ENCODE measurements at regions not wholly inside any gene's neighbourhood (a gene's known extent, or its start where the extent isn't known, plus 50 kb on each side); places are given as distances from the start of the nearest gene placed in this dataset.

DNA sequence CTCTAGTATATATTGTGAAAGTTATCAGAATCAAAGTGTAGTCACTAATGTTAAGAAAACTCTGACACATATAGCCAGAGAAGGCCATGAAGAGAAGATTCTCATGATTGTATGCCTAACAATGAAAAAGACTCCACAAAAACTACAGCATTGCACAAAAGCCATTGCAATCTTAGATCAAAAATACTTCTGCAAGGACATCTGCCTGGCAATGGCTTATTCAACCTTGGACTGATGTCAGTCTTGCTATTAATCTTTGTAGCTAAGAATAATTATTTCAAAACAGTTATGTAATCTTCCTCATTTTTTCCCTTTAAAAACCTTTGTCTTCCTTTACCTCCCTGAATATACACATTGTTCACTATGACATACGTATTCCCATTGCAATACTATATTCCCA lies 55.3 kb upstream of the SLC36A4 start:
- Histone ChIP-seq H2AFZ (ENCODE audit: insufficient read depth, low read length, poor library complexity) (no peak overlapping the region), H4K91ac (ENCODE audit: low read depth, low read length) (no peak overlapping the region), H3K4me3 (ENCODE audit: low read depth, low read length) (no peak overlapping the region), H2BK120ac (ENCODE audit: insufficient read depth, low read length, poor library complexity) (no peak overlapping the region), H3K18ac (ENCODE audit: low read length) (no peak overlapping the region), H3K23ac (ENCODE audit: low read length) (no peak overlapping the region), H3K9ac (ENCODE audit: low read length) (no peak overlapping the region), H2BK12ac (ENCODE audit: low read length) (no peak overlapping the region), H4K12ac (ENCODE audit: low read depth, low read length) (no peak overlapping the region), H2BK5ac (ENCODE audit: low read depth, low read length, poor library complexity) (no peak overlapping the region), H3K14ac (ENCODE audit: low read length) (no peak overlapping the region), H4K8ac (ENCODE audit: low read depth, low read length) (no peak overlapping the region), H3K36me3 (ENCODE audit: control insufficient read depth in 1 of 2, insufficient read depth in 2 of 2, low read length in 2 of 2) (no peaks in the 10 kb centered on the region), H3K27me3 (ENCODE audit: insufficient read depth, low read length) (no peaks in the 10 kb centered on the region), H3K4me2 (ENCODE audit: low read length) (no peak overlapping the region), H3K9me3 (ENCODE audit: insufficient read depth, low read depth, low read length) (no peaks in the 10 kb centered on the region), H2AK5ac (ENCODE audit: low read length) (no peak overlapping the region), H3K4me1 (ENCODE audit: control insufficient read depth in 1 of 2, insufficient read depth in 2 of 2, low read length in 2 of 2) (no peaks in the 10 kb centered on the region), H3K27ac (ENCODE audit: low read depth, low read length) (no peak overlapping the region), H3K79me1 (ENCODE audit: low read length) (no peaks in the 10 kb centered on the region), H3K4ac (ENCODE audit: low read depth, low read length) (no peak overlapping the region), H3K79me2 (ENCODE audit: control insufficient read depth, insufficient read depth, low read length, poor library complexity) (no peaks in the 10 kb centered on the region)
- WGBS (ENCODE audit: extremely low coverage, insufficient coverage, insufficient read length) = 100% methylated on average over 1 of the region's 1 CpG
- peak in 1 of 2 donors; percentile 12 for DNase-seq

DNA sequence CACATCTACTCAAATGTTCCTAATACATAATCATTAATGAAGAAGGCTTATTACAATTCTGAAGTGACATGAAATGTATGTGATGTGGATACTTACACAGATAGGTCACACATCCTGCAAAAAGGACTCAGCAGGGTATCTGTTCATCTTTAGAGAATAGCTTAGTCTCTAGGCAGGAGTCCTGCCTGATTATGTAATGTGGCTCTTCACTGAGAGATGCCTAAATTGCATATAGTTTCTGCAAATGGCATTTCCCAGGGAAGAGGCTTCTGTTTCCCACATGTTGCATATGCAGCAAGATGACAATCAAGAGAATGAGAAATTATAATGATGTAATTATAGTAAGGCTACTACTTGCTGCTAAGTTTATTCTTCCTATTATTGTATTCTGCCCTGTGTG lies 58.8 kb upstream of the SLC36A4 start:
- Histone ChIP-seq H4K8ac (ENCODE audit: low read depth, low read length) (no peak overlapping the region), H2BK120ac (ENCODE audit: insufficient read depth, low read length, poor library complexity) (no peak overlapping the region), H2BK5ac (ENCODE audit: low read depth, low read length, poor library complexity) (no peak overlapping the region), H3K4me3 (ENCODE audit: low read depth, low read length) (no peak overlapping the region), H3K4ac (ENCODE audit: low read depth, low read length) (no peak overlapping the region), H3K79me1 (ENCODE audit: low read length) (no peaks in the 10 kb centered on the region), H3K9me3 (ENCODE audit: insufficient read depth, low read depth, low read length) (peaks cover 3% of the 10 kb centered on the region), H3K27ac (ENCODE audit: low read depth, low read length) (no peak overlapping the region), H2AFZ (ENCODE audit: insufficient read depth, low read length, poor library complexity) (no peak overlapping the region), H3K4me1 (ENCODE audit: control insufficient read depth in 1 of 2, insufficient read depth in 2 of 2, low read length in 2 of 2) (no peaks in the 10 kb centered on the region), H4K12ac (ENCODE audit: low read depth, low read length) (no peak overlapping the region), H3K23ac (ENCODE audit: low read length) (no peak overlapping the region), H3K36me3 (ENCODE audit: control insufficient read depth in 1 of 2, insufficient read depth in 2 of 2, low read length in 2 of 2) (peaks cover 0 to 2% of the 10 kb centered on the region in 2 experiments), H3K18ac (ENCODE audit: low read length) (no peak overlapping the region), H3K79me2 (ENCODE audit: control insufficient read depth, insufficient read depth, low read length, poor library complexity) (no peaks in the 10 kb centered on the region), H3K4me2 (ENCODE audit: low read length) (no peak overlapping the region), H3K14ac (ENCODE audit: low read length) (no peak overlapping the region), H3K27me3 (ENCODE audit: insufficient read depth, low read length) (no peaks in the 10 kb centered on the region), H4K91ac (ENCODE audit: low read depth, low read length) (no peak overlapping the region), H2AK5ac (ENCODE audit: low read length) (no peak overlapping the region), H3K9ac (ENCODE audit: low read length) (no peak overlapping the region), H2BK12ac (ENCODE audit: low read length) (no peak overlapping the region)
- peak in 1 of 2 donors; percentile 6 for DNase-seq

DNA sequence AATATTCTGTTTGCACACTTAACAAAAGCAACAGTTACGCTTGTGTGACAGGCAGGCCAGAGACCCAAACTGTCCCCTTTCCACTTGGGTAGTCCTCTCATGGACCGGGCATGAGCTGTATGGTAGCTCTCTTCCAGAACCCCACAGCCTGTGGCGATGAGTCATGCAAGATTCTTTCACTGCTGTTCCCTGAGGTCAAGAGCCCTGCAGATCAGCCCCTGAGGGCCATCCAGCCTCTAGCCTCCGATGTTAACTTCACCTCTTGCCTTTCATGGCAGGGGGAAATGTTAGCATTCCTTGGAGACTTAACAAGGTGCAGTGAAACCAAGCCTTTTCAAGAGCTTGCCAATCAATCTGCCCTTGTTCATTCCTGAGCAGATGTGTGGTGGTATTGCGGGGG lies 63.2 kb upstream of the DEUP1 start:
- Histone ChIP-seq H3K36me3 (ENCODE audit: control insufficient read depth in 1 of 2, insufficient read depth in 2 of 2, low read length in 2 of 2) (no peaks in the 10 kb centered on the region), H3K18ac (ENCODE audit: low read length) (no peak overlapping the region), H3K79me2 (ENCODE audit: control insufficient read depth, insufficient read depth, low read length, poor library complexity) (no peaks in the 10 kb centered on the region), H4K12ac (ENCODE audit: low read depth, low read length) (no peak overlapping the region), H3K27me3 (ENCODE audit: insufficient read depth, low read length) (no peaks in the 10 kb centered on the region), H3K9ac (ENCODE audit: low read length) (no peak overlapping the region), H3K79me1 (ENCODE audit: low read length) (no peaks in the 10 kb centered on the region), H4K8ac (ENCODE audit: low read depth, low read length) (no peak overlapping the region), H3K27ac (ENCODE audit: low read depth, low read length) (no peak overlapping the region), H2BK5ac (ENCODE audit: low read depth, low read length, poor library complexity) (no peak overlapping the region), H3K23ac (ENCODE audit: low read length) (no peak overlapping the region), H3K4ac (ENCODE audit: low read depth, low read length) (no peak overlapping the region), H3K9me3 (ENCODE audit: insufficient read depth, low read depth, low read length) (no peaks in the 10 kb centered on the region), H2BK120ac (ENCODE audit: insufficient read depth, low read length, poor library complexity) (no peak overlapping the region), H4K91ac (ENCODE audit: low read depth, low read length) (no peak overlapping the region), H2AFZ (ENCODE audit: insufficient read depth, low read length, poor library complexity) (no peak overlapping the region), H3K4me3 (ENCODE audit: low read depth, low read length) (no peak overlapping the region), H3K14ac (ENCODE audit: low read length) (no peak overlapping the region), H2BK12ac (ENCODE audit: low read length) (no peak overlapping the region), H3K4me2 (ENCODE audit: low read length) (no peak overlapping the region), H3K4me1 (ENCODE audit: control insufficient read depth in 1 of 2, insufficient read depth in 2 of 2, low read length in 2 of 2) (no peaks in the 10 kb centered on the region), H2AK5ac (ENCODE audit: low read length) (no peak overlapping the region)
- DNase-seq = peak; percentile 66 to 82
- whole genome bisulfite sequencing (ENCODE audit: extremely low coverage, insufficient coverage, insufficient read length) = no CpG with 5 or more reads among the region's 5 CpGs

DNA sequence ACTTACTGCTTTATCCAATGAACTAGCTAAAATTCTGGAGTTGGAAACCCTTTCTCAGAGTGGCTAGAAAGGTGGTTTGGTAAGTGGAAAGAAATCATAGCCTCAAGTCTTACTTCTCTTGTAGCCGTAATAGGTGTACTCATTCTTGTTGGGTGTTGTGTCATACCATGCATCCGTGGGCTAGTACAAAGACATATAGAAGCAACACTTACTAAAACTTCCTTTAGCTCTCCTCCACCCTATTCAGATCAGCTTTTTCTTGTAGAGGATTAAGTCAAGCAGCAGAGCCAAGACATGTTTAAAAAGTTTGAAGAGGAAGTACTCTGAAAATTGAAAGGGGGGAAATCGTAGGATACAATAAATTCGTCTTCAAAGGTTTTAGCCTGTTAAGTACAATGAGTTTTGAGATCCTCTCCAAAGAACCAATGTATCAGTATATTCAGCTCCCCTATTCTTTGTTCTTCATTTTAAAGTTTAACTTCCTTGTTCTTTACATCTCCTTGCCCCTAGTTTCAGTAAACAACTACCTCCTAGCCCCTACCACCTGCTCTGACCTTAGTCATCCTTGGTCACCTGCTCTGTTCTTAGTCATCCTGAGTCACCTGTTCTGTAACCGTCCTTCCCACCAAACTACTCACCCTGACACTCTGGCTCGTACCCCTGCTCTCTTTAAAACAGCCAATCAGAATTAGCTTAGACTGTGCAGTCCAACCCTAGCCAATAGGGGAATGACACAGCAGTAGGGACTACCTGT lies 62.1 kb upstream of the DEUP1 start:
- no peak overlapping the region for H2BK5ac ChIP-seq (ENCODE audit: low read depth, low read length, poor library complexity)
- no peak overlapping the region for H3K23ac ChIP-seq (ENCODE audit: low read length)

More for the DNA sequence above, 62.1 kb upstream of the DEUP1 start:
- Histone ChIP-seq H2AFZ (ENCODE audit: insufficient read depth, low read length, poor library complexity) (no peak overlapping the region), H3K9ac (ENCODE audit: low read length) (no peak overlapping the region), H4K12ac (ENCODE audit: low read depth, low read length) (no peak overlapping the region), H3K79me2 (ENCODE audit: control insufficient read depth, insufficient read depth, low read length, poor library complexity) (no peaks in the 10 kb centered on the region), H4K8ac (ENCODE audit: low read depth, low read length) (no peak overlapping the region), H3K4ac (ENCODE audit: low read depth, low read length) (no peak overlapping the region), H3K4me3 (ENCODE audit: low read depth, low read length) (no peak overlapping the region), H3K9me3 (ENCODE audit: insufficient read depth, low read depth, low read length) (no peaks in the 10 kb centered on the region), H3K18ac (ENCODE audit: low read length) (no peak overlapping the region), H2BK12ac (ENCODE audit: low read length) (no peak overlapping the region), H3K79me1 (ENCODE audit: low read length) (no peaks in the 10 kb centered on the region), H3K27me3 (ENCODE audit: insufficient read depth, low read length) (no peaks in the 10 kb centered on the region), H3K4me1 (ENCODE audit: control insufficient read depth in 1 of 2, insufficient read depth in 2 of 2, low read length in 2 of 2) (no peaks in the 10 kb centered on the region), H2BK120ac (ENCODE audit: insufficient read depth, low read length, poor library complexity) (no peak overlapping the region), H3K36me3 (ENCODE audit: control insufficient read depth in 1 of 2, insufficient read depth in 2 of 2, low read length in 2 of 2) (no peaks in the 10 kb centered on the region), H3K4me2 (ENCODE audit: low read length) (no peak overlapping the region), H4K91ac (ENCODE audit: low read depth, low read length) (no peak overlapping the region), H3K27ac (ENCODE audit: low read depth, low read length) (no peak overlapping the region), H2AK5ac (ENCODE audit: low read length) (no peak overlapping the region), H3K14ac (ENCODE audit: low read length) (no peak overlapping the region)
- WGBS (ENCODE audit: extremely low coverage, insufficient coverage, insufficient read length) = no CpG with 5 or more reads among the region's 6 CpGs
- peak in 1 of 2 donors; percentile 12 for DNase-seq

Measured in trophoblast cell (in vitro differentiated cells and primary cell).